HEK293 (cell line): ENCODE measurements at regions not wholly inside any gene's neighbourhood (a gene's known extent, or its start where the extent isn't known, plus 50 kb on each side); places are given as distances from the start of the nearest gene placed in this dataset.
"Not testable (repeated sequence)": the region's sequence is repeated elsewhere in the genome, so short reads cannot be mapped to it uniquely, and the experiment has no call there.

Experiments
- CTCF ChIA-PET: fragments of 350-600 bp; formaldehyde crosslinking; extraction: SDS; loops from one replicate; lab custom pipeline; 2021; ENCODE audit warnings: antibody characterized with exemption; lab: Yijun Ruan, JAX
- POLR2A ChIA-PET: fragments of 300-600 bp; formaldehyde crosslinking; extraction: SDS; loops from one replicate; lab custom pipeline; 2020; ENCODE audit warnings: antibody characterized with exemption, inconsistent platforms; lab: Yijun Ruan, JAX
- H3K27ac ChIP-seq: fragments of 200-500 bp; sonication (Bioruptor generic); 2 replicates; pipeline ENCODE4 v1.5.1; 2014; ENCODE audit warnings: low read depth, low read length, control low read depth, inconsistent platforms; ENCODE audit errors: extremely low read depth
- H3K36me3 ChIP-seq, 2 experiments: fragments of 200-500 bp in 1 of 2; sonication (Bioruptor generic) in 1 of 2; 1 replicate in 1 of 2; 2 replicates in 1 of 2; pipeline ENCODE4 v1.5.1; 2014 to 2017; ENCODE audit warnings: inconsistent platforms in 2 of 2, low read length in 2 of 2; ENCODE audit not compliant: control insufficient read depth in 2 of 2, insufficient read depth in 1 of 2
- H3K4me1 ChIP-seq: fragments of 200-500 bp; sonication (Bioruptor generic); 2 replicates; pipeline ENCODE4 v1.5.1; 2014; ENCODE audit warnings: mild to moderate bottlenecking, low read length, inconsistent platforms; ENCODE audit not compliant: control insufficient read depth, insufficient read depth
- H3K4me3 ChIP-seq: 2 replicates; pipeline ENCODE4 v1.5.1; 2011; ENCODE audit warnings: low read depth, mild to moderate bottlenecking, control low read depth, low read length, moderate library complexity
- H3K9me3 ChIP-seq: fragments of 200-500 bp; sonication (Bioruptor generic); 2 replicates; pipeline ENCODE4 v1.5.1; 2014; ENCODE audit warnings: low read depth, low read length, inconsistent platforms; ENCODE audit not compliant: control insufficient read depth, insufficient read depth
- FEZF1 ChIP-seq: fragments of 450-650 bp; formaldehyde crosslinking; IDR thresholded peaks from 2 replicates; pipeline ENCODE4 v1.5.1; 2016; ENCODE audit warnings: missing biosample characterization, missing genetic modification characterization
- GLIS1 ChIP-seq: fragments of 450-650 bp; formaldehyde crosslinking; IDR thresholded peaks from 2 replicates; pipeline ENCODE4 v1.5.1; 2016; ENCODE audit warnings: missing biosample characterization, missing genetic modification characterization
- OVOL3 ChIP-seq: fragments of 450-650 bp; formaldehyde crosslinking; IDR thresholded peaks from 2 replicates; pipeline ENCODE4 v1.5.1; 2016; ENCODE audit warnings: missing biosample characterization, missing genetic modification characterization
- WT1 ChIP-seq: fragments of 450-650 bp; formaldehyde crosslinking; IDR thresholded peaks from 2 replicates; pipeline ENCODE4 v1.5.1; 2016; ENCODE audit warnings: missing biosample characterization, missing genetic modification characterization
- ZBTB6 ChIP-seq: fragments of 450-650 bp; formaldehyde crosslinking; IDR thresholded peaks from 2 replicates; pipeline ENCODE4 v1.5.1; 2017; ENCODE audit warnings: missing biosample characterization, missing genetic modification characterization
- ZFHX2 ChIP-seq: fragments of 450-650 bp; formaldehyde crosslinking; conservative IDR thresholded peaks from 2 replicates; pipeline ENCODE4 v1.5.1; 2016; ENCODE audit warnings: missing biosample characterization, missing genetic modification characterization
- ZNF133 ChIP-seq: fragments of 450-650 bp; formaldehyde crosslinking; IDR thresholded peaks from 2 replicates; pipeline ENCODE4 v1.5.1; 2016; ENCODE audit warnings: missing biosample characterization, missing genetic modification characterization
- ZNF174 ChIP-seq: fragments of 450-650 bp; formaldehyde crosslinking; IDR thresholded peaks from 2 replicates; pipeline ENCODE4 v1.5.0; 2017; ENCODE audit warnings: missing biosample characterization, mild to moderate bottlenecking, missing genetic modification characterization
- ZNF324 ChIP-seq: fragments of 450-650 bp; formaldehyde crosslinking; IDR thresholded peaks from 2 replicates; pipeline ENCODE4 v1.5.1; 2016; ENCODE audit warnings: missing biosample characterization, missing genetic modification characterization
- ZNF341 ChIP-seq: fragments of 450-650 bp; formaldehyde crosslinking; IDR thresholded peaks from 2 replicates; pipeline ENCODE4; 2016; ENCODE audit warnings: low read depth, missing biosample characterization, missing genetic modification characterization
- ZNF362 ChIP-seq: fragments of 450-650 bp; formaldehyde crosslinking; IDR thresholded peaks from 2 replicates; pipeline ENCODE4 v1.5.1; 2016; ENCODE audit warnings: missing biosample characterization, missing genetic modification characterization
- ZNF366 ChIP-seq: fragments of 450-650 bp; formaldehyde crosslinking; conservative IDR thresholded peaks from 2 replicates; pipeline ENCODE4 v1.5.1; 2016; ENCODE audit warnings: missing biosample characterization, missing genetic modification characterization
- ZNF488 ChIP-seq: fragments of 450-650 bp; formaldehyde crosslinking; IDR thresholded peaks from 2 replicates; pipeline ENCODE4 v1.5.1; 2016; ENCODE audit warnings: missing biosample characterization, missing genetic modification characterization
- ZNF518A ChIP-seq: fragments of 450-650 bp; formaldehyde crosslinking; conservative IDR thresholded peaks from 2 replicates; pipeline ENCODE4 v1.5.1; 2016; ENCODE audit warnings: low read depth, missing biosample characterization, missing genetic modification characterization
- ZNF692 ChIP-seq: fragments of 450-650 bp; formaldehyde crosslinking; IDR thresholded peaks from 2 replicates; pipeline ENCODE4 v1.5.1; 2016; ENCODE audit warnings: missing biosample characterization, missing genetic modification characterization
- ZNF747 ChIP-seq: fragments of 450-650 bp; formaldehyde crosslinking; IDR thresholded peaks from 2 replicates; pipeline ENCODE4 v1.5.1; 2016; ENCODE audit warnings: missing biosample characterization, missing genetic modification characterization
- ZNF777 ChIP-seq: fragments of 450-650 bp; formaldehyde crosslinking; IDR thresholded peaks from 2 replicates; pipeline ENCODE4 v1.5.1; 2017; ENCODE audit warnings: missing biosample characterization, missing genetic modification characterization, borderline replicate concordance
- ZSCAN18 ChIP-seq: fragments of 450-650 bp; formaldehyde crosslinking; IDR thresholded peaks from 2 replicates; pipeline ENCODE4 v1.5.1; 2016; ENCODE audit warnings: missing biosample characterization, missing genetic modification characterization
- ZSCAN5A ChIP-seq: fragments of 450-650 bp; formaldehyde crosslinking; IDR thresholded peaks from 2 replicates; pipeline ENCODE4 v1.5.1; 2016; ENCODE audit warnings: missing biosample characterization, missing genetic modification characterization

GRCh38 chr2:208773074-208773473, 366.5 kb downstream of the PTH2R start:
- H3K4me1 ChIP-seq, POLR2A ChIA-PET, CTCF ChIA-PET, H3K4me3 ChIP-seq, H3K27ac ChIP-seq, H3K9me3 ChIP-seq, H3K36me3 ChIP-seq: not testable (repeated sequence)

- H3K27ac ChIP-seq = no peak overlapping the region
- H3K36me3 ChIP-seq = no peaks in the 10 kb centered on the region
- ChIA-PET CTCF (interaction anchor here (0.7 kb wide), 1 partner anchor 15 kb away, joined by 4 read pairs; no protein-coding TSS in a partner anchor), POLR2A (no interaction called here)
- no peak for TF ChIP-seq ZNF518A (tag by site-specific recombination)
- no peak for TF ChIP-seq ZNF133
- H3K9me3 ChIP-seq = no peaks in the 10 kb centered on the region
- H3K4me1 ChIP-seq = no peaks in the 10 kb centered on the region
- no peak overlapping the region for H3K4me3 ChIP-seq
Measured at GRCh38 chr2:208781166-208781565, 374.6 kb downstream of the PTH2R start.

- ChIA-PET POLR2A (no interaction called here), CTCF (no interaction called here)
- no peak overlapping the region for H3K27ac ChIP-seq
- TF ChIP-seq ZNF366 (tag by site-specific recombination) (no peak), ZNF488 (no peak), GLIS1 (no peak), ZNF341 (tag by site-specific recombination) (no peak), ZSCAN18 (tag by site-specific recombination) (no peak), OVOL3 (tag by site-specific recombination) (no peak), ZNF174 (tag by site-specific recombination) (no peak), ZNF747 (tag by site-specific recombination) (no peak), ZNF777 (tag by site-specific recombination) (no peak), WT1 (tag by site-specific recombination) (no peak), FEZF1 (tag by site-specific recombination) (no peak), ZNF362 (tag by site-specific recombination) (no peak), ZNF324 (tag by site-specific recombination) (no peak), ZFHX2 (tag by site-specific recombination) (no peak), ZBTB6 (no peak), ZSCAN5A (tag by site-specific recombination) (no peak), ZNF692 (tag by site-specific recombination) (no peak)
Measured at GRCh38 chr2:208782097-208782496, 375.5 kb downstream of the PTH2R start.

More at GRCh38 chr2:208782097-208782496, 375.5 kb downstream of the PTH2R start:
- no peak overlapping the region for H3K4me3 ChIP-seq
- H3K4me1 ChIP-seq = no peaks in the 10 kb centered on the region
- H3K36me3 ChIP-seq = no peaks in the 10 kb centered on the region
- no peaks in the 10 kb centered on the region for H3K9me3 ChIP-seq
